ENCODE measurements at regions not wholly inside any gene's neighbourhood (a gene's known extent, or its start where the extent isn't known, plus 50 kb on each side); places are given as distances from the start of the nearest gene placed in this dataset.

DNA sequence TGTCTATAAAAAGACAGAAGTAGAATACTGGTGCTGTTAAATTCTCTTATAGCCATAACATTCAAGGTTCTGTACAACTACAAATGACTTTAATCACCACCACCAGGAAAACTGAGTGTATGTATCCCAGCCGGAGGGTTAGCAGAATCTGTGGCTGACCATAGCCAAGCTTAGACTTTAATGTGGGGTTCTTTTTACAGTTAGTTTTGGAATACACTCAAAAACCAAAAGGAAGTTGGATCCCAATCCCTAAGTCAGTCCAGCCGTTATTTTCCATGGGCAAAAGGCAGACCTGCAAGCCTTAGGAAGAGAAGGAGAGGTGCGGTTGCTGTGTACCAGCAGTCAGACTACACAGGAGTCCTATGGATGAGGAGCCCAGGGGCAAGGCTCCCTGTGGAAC lies 179.8 kb downstream of the ENC1 start (continued):
- TF ChIP-seq POU5F1 (IDR thresholded peaks at IDR 0.05; ENCODE audit: low read depth, low read length): no peak
- no peak for TF ChIP-seq EGR1 (IDR thresholded peaks at IDR 0.05; ENCODE audit: borderline replicate concordance, low read depth, low read length)
- no peak for TF ChIP-seq HDAC2 (IDR thresholded peaks at IDR 0.05; ENCODE audit: borderline replicate concordance in 1 of 2, low read depth in 2 of 2, low read length in 2 of 2)
- TF ChIP-seq BCL11A (IDR thresholded peaks at IDR 0.05; ENCODE audit: low read depth in 2 of 2, low read length in 2 of 2): no peak
